Adrenal gland (tissue), 9 donors: ENCODE measurements at regions not wholly inside any gene's neighbourhood (a gene's known extent, or its start where the extent isn't known, plus 50 kb on each side); places are given as distances from the start of the nearest gene placed in this dataset.

Experiments used
- DNase-seq, 7 donors: peaks; one replicate each; pipeline ENCODE4 v3.0.0-alpha.2; 2019 to 2020
- H3K27ac ChIP-seq, 5 donors: fragments of 200-600 bp; sonication (generic) in 4 of 5; 1 replicate in 3 of 5; 2 replicates in 2 of 5; pipeline versions ENCODE4 v1.5.1 to v1.8.0; 2016 to 2020; ENCODE audit warnings: mild to moderate bottlenecking in 1 of 5
- H3K27me3 ChIP-seq: fragments of 200-600 bp; 2 replicates; pipeline ENCODE4 v1.8.0; 2021
- H3K36me3 ChIP-seq, 2 donors: fragments of 200-600 bp; replicated peaks in 1 of 2; 1 replicate in 1 of 2; 2 replicates in 1 of 2; pipeline versions ENCODE4 v1.5.1 to v1.8.0; 2018 to 2022
- H3K4me1 ChIP-seq, 2 donors: fragments of 200-600 bp; replicated peaks in 1 of 2; 1 replicate in 1 of 2; 2 replicates in 1 of 2; pipeline versions ENCODE4 v1.5.1 to v1.8.0; 2018 to 2021
- H3K4me3 ChIP-seq, 4 donors: fragments of 200-600 bp; sonication (generic) in 3 of 4; one replicate each; pipeline ENCODE4 v1.5.1; 2016 to 2018
- H3K9me3 ChIP-seq, 3 donors: fragments of 200-600 bp; sonication (generic) in 1 of 3; replicated peaks in 1 of 3; 1 replicate in 2 of 3; 2 replicates in 1 of 3; pipeline versions ENCODE4 v1.5.1 to v1.8.0; 2016 to 2021
- CTCF ChIP-seq, 6 experiments: fragments of 450-650 bp in 4 of 6; fragments of 200-600 bp in 2 of 6; sonication (generic) in 1 of 6; IDR thresholded peaks; 1 replicate in 5 of 6; 2 replicates in 1 of 6; pipeline versions ENCODE4 v1.5.1 to v1.8.0; 2016 to 2021; ENCODE audit warnings: antibody characterized with exemption in 6 of 6, mild to moderate bottlenecking in 2 of 6, moderate library complexity in 1 of 6
- POLR2A ChIP-seq, 2 donors: fragments of 450-650 bp; IDR thresholded peaks; one replicate each; pipeline ENCODE4 v1.6.1; 2017; ENCODE audit warnings: antibody characterized with exemption in 2 of 2, mild to moderate bottlenecking in 2 of 2, moderate library complexity in 1 of 2
- WGBS, 4 donors: extraction: QIAGEN DNeasy Blood & Tissue Kit in 2 of 4; methylation state at CpG; one replicate each; pipeline versions ENCODE4 v1.1.5 to v1.1.7; 2013 to 2017; 5-methylcytosine and 5-hydroxymethylcytosine counted together
- intact Hi-C, 2 donors: fragments of 100-400 bp; cut with DNase I; formaldehyde crosslinking; loops; one replicate each; pipeline versions ENCODE4 v1.14.1 to v1.15.0; 2022 to 2023
- donor health status: healthy with polysubstance abuse.
- donor health status: Bipolar disorder and iron deficiency.
- donor health status: DM: yes; HTN: yes; CAD: no.
- donor health status: DM: no; HTN: no; CAD: no.
- donor health status: DM: no; HTN: no; CAD: no.

- H3K27me3 ChIP-seq = no peaks in the 10 kb centered on the region
- no peak overlapping the region for H3K27ac ChIP-seq
- TF ChIP-seq POLR2A (IDR thresholded peaks at IDR 0.05) (no peak), CTCF (IDR thresholded peaks at IDR 0.05) (no peak)
- no peaks in the 10 kb centered on the region for H3K9me3 ChIP-seq
- no peak for DNase-seq
- WGBS, 4 donors = 56 to 77% (median 64%) methylated on average over 7 of the region's 7 CpGs
- no peak overlapping the region for H3K4me3 ChIP-seq
- intact Hi-C loops = no loop called here
- no peaks in the 10 kb centered on the region for H3K36me3 ChIP-seq
- H3K4me1 ChIP-seq = no peaks in the 10 kb centered on the region
These were observed 162.4 kb downstream of the ID4 start for GRCh38 chr6:19999319-20000191.

- H3K4me3 ChIP-seq = no peak overlapping the region
- no peaks in the 10 kb centered on the region for H3K27me3 ChIP-seq
- no peak for TF ChIP-seq CTCF (IDR thresholded peaks at IDR 0.05)
- TF ChIP-seq POLR2A (IDR thresholded peaks at IDR 0.05) = no peak
- no peaks in the 10 kb centered on the region for H3K9me3 ChIP-seq
- no peak overlapping the region for H3K27ac ChIP-seq
- intact Hi-C loops = no loop called here
- DNase-seq = no peak
- 66 to 85% (median 72%) methylated on average over 4 of the region's 4 CpGs for WGBS, 4 donors
- H3K36me3 ChIP-seq = no peaks in the 10 kb centered on the region
- H3K4me1 ChIP-seq = no peaks in the 10 kb centered on the region
These were observed 164.1 kb downstream of the ID4 start for GRCh38 chr6:20001286-20001685.

GRCh38 chr6:20006037-20006436 is 168.9 kb downstream of the ID4 start:
- Histone ChIP-seq H3K4me1 (no peaks in the 10 kb centered on the region), H3K9me3 (no peaks in the 10 kb centered on the region), H3K4me3 (no peak overlapping the region), H3K36me3 (no peaks in the 10 kb centered on the region), H3K27ac (no peak overlapping the region), H3K27me3 (no peaks in the 10 kb centered on the region)
- no peak for TF ChIP-seq POLR2A (IDR thresholded peaks at IDR 0.05)
- TF ChIP-seq CTCF (IDR thresholded peaks at IDR 0.05) = no peak
- no peak for DNase-seq
- intact Hi-C loops = no loop called here
- WGBS, 4 donors = 79 to 87% (median 85%) methylated on average over 2 of the region's 2 CpGs

GRCh38 chr6:20008131-20008530 is 171.0 kb downstream of the ID4 start:
- Histone ChIP-seq H3K36me3 (no peaks in the 10 kb centered on the region), H3K27me3 (no peaks in the 10 kb centered on the region), H3K27ac (no peak overlapping the region), H3K4me3 (no peak overlapping the region), H3K9me3 (no peaks in the 10 kb centered on the region), H3K4me1 (no peaks in the 10 kb centered on the region)
- DNase-seq = no peak
- intact Hi-C loops = no loop called here
- WGBS, 4 donors = 7 to 29% (median 16%) methylated on average over 1 of the region's 1 CpG
- TF ChIP-seq POLR2A (IDR thresholded peaks at IDR 0.05) = no peak
- TF ChIP-seq CTCF (IDR thresholded peaks at IDR 0.05) = no peak
